Epithelial cell of esophagus (primary cell): ENCODE measurements at regions not wholly inside any gene's neighbourhood (a gene's known extent, or its start where the extent isn't known, plus 50 kb on each side); places are given as distances from the start of the nearest gene placed in this dataset.
"Not testable (repeated sequence)": the region's sequence is repeated elsewhere in the genome, so short reads cannot be mapped to it uniquely, and the experiment has no call there.

Experiments
- DNase-seq: peaks from one replicate; pipeline ENCODE4 v3.0.0; 2010; ENCODE audit warnings: low read depth
- H3K4me3 ChIP-seq: 2 replicates; pipeline ENCODE4 v1.5.1; 2011; ENCODE audit warnings: mild to moderate bottlenecking, low read length, control low read depth
- CTCF ChIP-seq: IDR thresholded peaks from 2 replicates; pipeline ENCODE4 v1.5.1; 2011; ENCODE audit warnings: low read depth, mild to moderate bottlenecking, low read length, control low read depth, inconsistent platforms; ENCODE audit not compliant: insufficient read depth; ENCODE audit errors: missing control alignments

GRCh38 chr3:124144035-124144814, 152.3 kb upstream of the ROPN1 start:
- no peak for DNase-seq
- no peak overlapping the region for H3K4me3 ChIP-seq
- TF ChIP-seq CTCF = no peak

DNA sequence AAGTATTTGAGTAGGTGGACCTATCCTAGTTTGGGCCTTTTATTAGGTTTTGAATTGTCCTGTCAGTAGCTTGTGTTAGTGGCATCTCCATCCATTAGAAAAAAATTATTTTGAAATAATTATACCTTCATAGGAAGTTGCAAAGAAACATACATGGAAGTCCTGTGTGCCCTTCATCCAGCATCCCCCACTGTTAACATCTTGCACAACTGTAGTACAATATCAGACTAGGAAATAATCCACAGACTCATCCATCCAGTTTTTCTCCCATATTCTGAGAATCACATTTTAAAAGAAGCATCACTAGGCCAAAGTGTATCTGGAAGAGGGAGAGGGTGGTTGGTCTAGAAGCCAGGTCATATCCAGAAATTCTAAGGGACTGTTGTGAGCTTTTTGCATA, 155.5 kb upstream of the ROPN1 start:
- TF ChIP-seq CTCF = no peak
- H3K4me3 ChIP-seq = no peak overlapping the region
- DNase-seq = no peak

DNA sequence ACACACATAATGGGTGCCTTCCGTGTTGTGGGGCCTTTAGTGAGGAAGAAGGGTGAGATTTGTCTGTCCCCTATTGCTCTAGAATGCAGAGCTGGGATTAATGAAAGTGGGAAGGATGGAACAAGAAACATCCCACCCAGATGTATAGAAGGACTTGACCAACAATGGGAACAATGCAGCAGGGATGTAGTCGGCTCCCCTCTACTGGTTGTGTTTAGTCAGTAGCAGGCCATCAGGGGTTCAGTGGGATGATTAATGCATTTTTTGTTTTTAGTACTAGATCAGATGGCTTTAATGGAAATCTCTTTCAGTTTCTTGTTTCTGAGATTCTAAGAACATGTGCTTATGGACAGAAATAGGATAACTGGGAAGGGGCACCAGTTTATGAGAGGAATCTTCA, 156.0 kb upstream of the ROPN1 start:
- H3K4me3 ChIP-seq = no peak overlapping the region
- no peak for DNase-seq
- TF ChIP-seq CTCF = no peak

GRCh38 chr3:124149081-124149480, 157.2 kb upstream of the ROPN1 start:
- no peak overlapping the region for H3K4me3 ChIP-seq
- no peak for DNase-seq
- TF ChIP-seq CTCF = no peak

GRCh38 chr3:124149771-124150170, 157.8 kb upstream of the ROPN1 start:
- no peak overlapping the region for H3K4me3 ChIP-seq
- DNase-seq = no peak
- no peak for TF ChIP-seq CTCF

DNA sequence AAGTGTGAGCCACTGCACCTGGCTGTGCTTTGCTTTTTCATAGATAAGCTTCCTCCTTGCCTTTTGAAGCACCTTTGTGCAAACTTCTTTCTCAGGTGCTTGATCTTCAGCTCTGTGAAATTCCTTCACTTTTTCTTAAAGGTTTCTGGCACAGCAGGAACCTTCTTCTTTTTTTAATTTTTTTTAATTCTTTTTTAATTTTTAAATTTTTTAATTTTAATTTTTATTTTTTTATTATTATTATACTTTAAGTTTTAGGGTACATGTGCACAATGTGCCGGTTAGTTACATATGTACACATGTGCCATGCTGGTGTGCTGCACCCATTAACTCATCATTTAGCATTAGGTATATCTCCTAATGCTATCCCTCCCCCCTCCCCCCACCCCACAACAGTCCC, 161.0 kb upstream of the ROPN1 start:
- not testable (repeated sequence) for DNase-seq, H3K4me3 ChIP-seq

DNA sequence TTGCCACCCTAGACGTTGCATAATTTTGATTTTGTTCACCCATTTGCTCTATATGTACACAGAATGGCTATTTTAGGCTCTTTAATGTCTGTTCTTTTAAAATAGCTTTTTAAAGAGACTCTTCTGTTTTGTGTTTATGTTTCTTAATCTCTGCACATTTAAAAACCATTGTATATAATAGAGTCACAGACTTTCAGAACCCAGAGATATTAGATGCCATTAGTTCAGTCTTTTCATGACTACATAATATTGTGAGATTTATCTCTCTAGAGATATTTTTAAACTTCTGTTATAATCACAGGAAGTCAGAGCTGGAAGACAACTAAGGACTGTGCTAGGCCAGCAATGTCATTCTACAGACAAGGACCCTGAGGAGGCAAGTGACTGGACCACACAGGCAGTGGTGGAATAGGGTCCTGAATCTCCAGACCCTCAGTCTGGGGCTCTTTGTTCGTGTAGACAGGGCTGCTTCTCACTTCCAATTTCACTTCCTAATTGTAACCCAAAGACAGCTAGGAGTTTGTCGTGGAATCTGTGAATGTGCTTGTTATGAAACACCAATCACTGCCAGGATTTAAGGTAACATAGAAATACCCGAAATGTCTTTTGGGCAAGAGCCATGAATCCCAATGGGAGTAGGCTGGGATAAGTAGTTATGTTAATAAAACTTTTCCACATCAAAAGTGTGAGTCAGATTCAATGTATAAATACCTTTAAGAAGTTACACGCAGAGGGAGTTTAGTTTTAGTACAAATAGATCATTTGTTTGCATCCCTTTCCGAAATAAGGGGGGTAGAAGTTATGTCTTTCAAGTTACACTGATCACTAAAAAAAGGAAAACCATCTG, 165.2 kb upstream of the ROPN1 start:
- DNase-seq = no peak
- no peak overlapping the region for H3K4me3 ChIP-seq
- TF ChIP-seq CTCF = no peak
